Activated T-helper 2 cell treated with anti-CD3 and anti-CD28 coated beads, Interferon-gamma antibody, Interleukin-2, Interleukin-4, amounts not matched to agents 10 μg/mL and 5 μg/mL and 100 μg/mL, durations not matched to agents 14 hours and 24 hours and 36 hours (primary cell): ENCODE measurements at regions not wholly inside any gene's neighbourhood (a gene's known extent, or its start where the extent isn't known, plus 50 kb on each side); places are given as distances from the start of the nearest gene placed in this dataset.

Source experiments
- DNase-seq: peaks from one replicate; pipeline ENCODE4 v3.0.0; 2021; ENCODE audit warnings: low spot score
- H3K27ac Mint-ChIP-seq: one replicate; pipeline ENCODE4 v1.8.0; 2021; ENCODE audit warnings: mixed read lengths
- H3K27me3 Mint-ChIP-seq: one replicate; pipeline ENCODE4 v1.8.0; 2021; ENCODE audit warnings: low read depth, mixed read lengths
- H3K36me3 Mint-ChIP-seq: one replicate; pipeline ENCODE4 v1.8.0; 2021; ENCODE audit warnings: low read depth, mixed read lengths
- H3K4me1 Mint-ChIP-seq: one replicate; pipeline ENCODE4 v1.8.0; 2021; ENCODE audit warnings: low read depth, mixed read lengths
- H3K4me3 Mint-ChIP-seq: one replicate; pipeline ENCODE4 v1.8.0; 2021; ENCODE audit warnings: low read depth, mild to moderate bottlenecking, moderate library complexity, mixed read lengths
- H3K9me3 Mint-ChIP-seq: one replicate; pipeline ENCODE4 v1.8.0; 2021; ENCODE audit warnings: mixed read lengths
- intact Hi-C: fragments of 100-400 bp; cut with micrococcal nuclease; formaldehyde crosslinking; loops from one replicate; pipeline ENCODE4 v1.15.1; 2023

DNA sequence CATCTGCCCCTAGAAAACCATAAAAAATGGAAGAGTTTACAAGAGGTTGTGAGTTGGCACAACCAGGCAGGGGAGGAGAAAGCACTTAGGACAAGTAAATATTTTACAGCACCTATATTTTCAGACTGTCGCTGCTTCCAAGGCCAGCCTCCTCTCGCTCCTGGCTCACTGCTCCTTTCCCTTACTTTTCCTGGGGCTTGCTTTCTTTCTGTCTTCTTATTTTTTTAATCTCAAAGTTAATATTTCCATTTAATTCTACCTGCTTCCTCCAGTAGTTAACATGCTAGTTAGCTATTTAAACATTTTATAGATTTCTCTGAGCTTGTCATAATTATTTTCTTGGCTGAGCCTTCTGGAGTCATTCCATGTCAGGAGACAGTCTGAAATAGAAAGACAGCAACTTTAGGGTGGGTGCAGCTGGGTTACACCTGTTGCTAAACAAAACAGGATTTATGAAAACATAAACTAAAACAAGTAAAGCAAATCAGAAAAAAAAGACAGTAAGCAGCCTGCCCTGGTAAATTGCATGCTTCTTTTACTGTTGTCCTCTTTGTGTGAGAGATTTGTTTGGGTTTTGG, 330.1 kb downstream of the DLEU7 start:
- no peaks in the 10 kb centered on the region for H3K36me3 Mint-ChIP-seq
- peaks cover 3% of the 10 kb centered on the region for H3K27me3 Mint-ChIP-seq
- DNase-seq = no peak
- peaks cover 3% of the 10 kb centered on the region for H3K9me3 Mint-ChIP-seq
- intact Hi-C loops = no loop called here
- H3K27ac Mint-ChIP-seq = no peak overlapping the region
- H3K4me1 Mint-ChIP-seq = peaks cover 2% of the 10 kb centered on the region
- no peak overlapping the region for H3K4me3 Mint-ChIP-seq

DNA sequence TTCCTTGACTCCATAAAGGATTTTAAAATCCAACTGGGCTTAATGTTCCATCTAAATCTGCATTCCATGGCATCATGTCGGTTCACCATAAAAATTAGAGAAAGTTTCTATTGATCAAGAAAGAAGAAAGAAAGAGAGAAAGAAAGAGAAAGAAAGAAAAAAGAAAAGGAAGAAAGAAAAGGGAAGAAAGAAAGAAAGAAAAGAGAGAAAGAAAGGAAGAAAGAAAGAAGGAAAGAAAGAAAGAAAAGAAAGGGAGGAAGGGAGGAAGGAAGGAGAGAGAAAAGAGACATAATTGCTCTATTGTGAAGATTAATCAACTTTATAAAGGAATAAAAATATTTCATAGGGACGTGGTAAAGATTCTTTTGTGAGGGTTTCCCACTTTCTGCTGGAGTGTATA, 329.2 kb downstream of the DLEU7 start:
- intact Hi-C loops = no loop called here
- peaks cover 4% of the 10 kb centered on the region for H3K27me3 Mint-ChIP-seq
- no peak overlapping the region for H3K27ac Mint-ChIP-seq
- H3K4me1 Mint-ChIP-seq = peaks cover 2% of the 10 kb centered on the region
- no peak overlapping the region for H3K4me3 Mint-ChIP-seq
- peaks cover 3% of the 10 kb centered on the region for H3K9me3 Mint-ChIP-seq
- no peaks in the 10 kb centered on the region for H3K36me3 Mint-ChIP-seq
- DNase-seq = no peak

DNA sequence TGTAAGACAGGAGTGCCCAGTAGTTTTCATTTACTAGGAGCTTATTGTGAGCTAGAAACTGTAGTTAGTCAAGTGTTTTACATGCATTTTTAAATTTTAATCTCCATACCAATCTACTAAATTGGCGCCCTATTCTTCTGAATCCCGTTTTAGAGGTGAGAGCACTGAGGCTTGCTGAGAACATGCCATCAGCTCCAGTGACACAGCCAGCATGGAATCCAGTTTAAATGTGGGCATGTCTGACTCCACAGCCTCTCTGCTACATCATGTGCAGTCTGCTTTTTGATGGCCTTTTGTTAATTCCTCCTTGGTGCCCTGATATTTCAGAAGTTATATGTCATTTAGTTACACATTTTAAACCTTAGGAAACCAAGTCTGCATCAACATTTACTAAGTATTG, 325.4 kb downstream of the DLEU7 start:
- Mint-ChIP-seq H3K36me3 (no peaks in the 10 kb centered on the region), H3K4me3 (no peak overlapping the region), H3K27me3 (peaks cover 26% of the 10 kb centered on the region), H3K27ac (no peak overlapping the region), H3K4me1 (peaks cover 2% of the 10 kb centered on the region), H3K9me3 (no peaks in the 10 kb centered on the region)
- intact Hi-C loops = no loop called here
- DNase-seq = no peak

DNA sequence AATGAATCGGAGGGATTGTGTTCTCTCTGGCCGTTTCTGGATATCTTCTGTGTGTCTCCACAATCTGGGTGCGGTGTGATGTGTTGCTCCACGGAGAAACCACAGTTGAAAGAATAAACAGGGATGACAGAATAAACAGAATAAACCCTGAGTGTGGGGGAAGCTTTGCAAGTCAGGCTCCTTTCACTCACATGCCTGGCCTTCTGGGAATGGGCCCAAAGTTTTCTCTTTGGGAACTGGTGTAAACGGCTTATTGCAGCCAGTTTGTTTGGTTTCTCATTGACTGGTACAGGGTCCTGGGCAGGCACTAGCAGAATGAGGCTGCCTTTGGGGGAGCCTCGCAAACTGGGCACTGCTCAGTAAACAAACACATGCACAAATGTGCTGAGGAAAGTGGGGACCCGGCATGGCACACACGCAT, 324.7 kb downstream of the DLEU7 start:
- H3K36me3 Mint-ChIP-seq = no peaks in the 10 kb centered on the region
- H3K27ac Mint-ChIP-seq = no peak overlapping the region
- peaks cover 30% of the 10 kb centered on the region for H3K27me3 Mint-ChIP-seq
- H3K4me3 Mint-ChIP-seq = no peak overlapping the region
- intact Hi-C loops = no loop called here
- DNase-seq = no peak
- no peaks in the 10 kb centered on the region for H3K9me3 Mint-ChIP-seq
- H3K4me1 Mint-ChIP-seq = peaks cover 2% of the 10 kb centered on the region

DNA sequence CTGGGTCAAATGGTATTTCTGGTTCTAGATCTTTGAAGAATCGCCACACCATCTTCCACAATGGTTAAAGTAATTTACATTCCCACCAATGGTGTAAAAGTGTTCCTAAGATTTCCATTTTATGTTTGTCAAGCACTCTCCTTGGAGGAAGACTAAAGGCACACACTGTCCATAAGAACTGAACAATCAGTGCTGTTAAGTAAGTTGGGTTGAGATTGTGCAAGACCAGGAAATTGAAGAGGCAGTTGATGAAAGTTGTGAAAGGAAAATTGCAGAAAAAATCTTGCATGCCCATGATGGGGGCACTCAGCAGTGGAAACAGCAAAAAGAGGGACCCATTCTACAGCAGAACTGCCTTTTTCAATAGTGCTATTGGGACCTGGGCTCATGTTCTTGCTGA, 323.6 kb downstream of the DLEU7 start:
- Mint-ChIP-seq H3K9me3 (no peaks in the 10 kb centered on the region), H3K27me3 (peaks cover 37% of the 10 kb centered on the region), H3K4me1 (peaks cover 2% of the 10 kb centered on the region), H3K27ac (no peak overlapping the region), H3K4me3 (no peak overlapping the region), H3K36me3 (no peaks in the 10 kb centered on the region)
- DNase-seq = no peak
- intact Hi-C loops = no loop called here

DNA sequence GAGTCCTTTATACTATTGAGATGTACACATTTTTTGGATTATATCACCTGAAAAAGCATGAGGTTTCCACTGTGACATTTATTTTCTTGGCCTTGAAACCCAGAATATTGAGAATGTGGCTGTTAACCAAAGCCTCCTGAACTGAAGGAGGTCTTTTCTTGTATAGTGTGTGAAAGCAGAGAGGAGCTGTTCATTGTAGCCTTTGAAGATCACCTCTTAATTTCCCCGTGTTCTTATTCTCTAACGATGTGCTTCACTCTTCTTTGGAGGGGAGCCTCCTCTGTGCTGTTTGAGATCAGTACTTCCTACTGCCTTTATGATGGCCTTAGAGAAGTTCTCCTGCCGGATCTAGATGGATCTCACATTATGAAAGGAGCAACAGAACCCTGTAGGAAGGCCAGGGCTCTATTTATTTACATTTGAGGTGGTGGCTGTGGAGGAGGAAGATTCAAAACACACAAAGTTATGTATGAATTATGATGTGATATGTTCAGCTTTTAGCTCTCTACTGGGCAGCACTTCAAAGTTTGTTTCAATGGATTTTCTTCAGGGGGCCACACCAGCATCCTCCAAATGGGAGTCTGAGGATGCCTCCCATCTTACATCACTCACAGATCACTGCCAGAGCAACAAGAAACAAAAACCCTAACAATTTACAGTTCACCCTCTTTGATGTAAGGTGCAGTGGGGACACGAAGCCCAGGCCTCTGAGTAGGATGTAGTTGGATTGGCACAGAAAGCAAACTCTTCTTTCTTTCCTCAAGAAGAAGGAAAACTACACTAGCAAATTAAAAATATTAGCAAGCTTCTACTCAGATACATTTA, 322.3 kb downstream of the DLEU7 start:
- Mint-ChIP-seq H3K4me1 (peaks cover 3% of the 10 kb centered on the region), H3K36me3 (no peaks in the 10 kb centered on the region), H3K27ac (no peak overlapping the region), H3K27me3 (peaks cover 38% of the 10 kb centered on the region), H3K9me3 (no peaks in the 10 kb centered on the region), H3K4me3 (no peak overlapping the region)
- no peak for DNase-seq
- intact Hi-C loops = no loop called here

DNA sequence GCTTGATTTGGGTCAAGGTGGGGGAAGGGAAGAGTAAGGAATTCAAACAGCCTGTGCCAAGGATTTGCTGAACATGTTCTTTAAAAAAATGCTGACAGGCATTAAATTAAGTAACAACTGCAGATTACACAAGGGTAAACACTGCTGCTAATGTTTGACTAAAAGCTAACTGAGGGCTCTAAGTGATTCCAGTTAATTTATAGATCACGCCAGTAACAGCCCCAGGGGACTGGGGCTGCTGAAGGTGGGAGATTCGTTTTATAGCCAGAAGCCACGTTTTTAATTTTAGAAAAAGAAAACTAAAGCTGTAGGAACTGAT, 321.7 kb downstream of the DLEU7 start:
- H3K36me3 Mint-ChIP-seq = no peaks in the 10 kb centered on the region
- intact Hi-C loops = no loop called here
- H3K4me1 Mint-ChIP-seq = peaks cover 7% of the 10 kb centered on the region
- H3K9me3 Mint-ChIP-seq = no peaks in the 10 kb centered on the region
- peaks cover 41% of the 10 kb centered on the region for H3K27me3 Mint-ChIP-seq
- no peak for DNase-seq
- H3K27ac Mint-ChIP-seq = no peak overlapping the region
- H3K4me3 Mint-ChIP-seq = no peak overlapping the region

DNA sequence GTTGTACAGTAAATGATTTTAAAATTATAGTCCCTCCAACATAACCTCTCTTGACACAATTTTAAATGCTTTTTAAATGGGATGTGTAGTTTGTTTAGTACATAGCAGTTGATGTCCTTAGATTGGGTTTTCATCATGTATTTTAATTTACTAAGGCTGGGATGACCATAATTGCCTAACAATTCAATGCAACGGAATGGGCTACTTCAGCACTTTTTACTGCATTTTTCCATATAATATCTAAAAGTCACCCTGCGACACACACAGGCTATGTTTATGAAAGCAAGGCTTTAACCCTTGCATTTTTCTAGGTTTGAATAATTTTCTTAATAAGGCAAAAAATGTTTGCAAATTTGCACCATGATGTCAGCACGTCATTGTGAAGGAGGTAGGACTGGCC, 321.0 kb downstream of the DLEU7 start:
- no peaks in the 10 kb centered on the region for H3K36me3 Mint-ChIP-seq
- H3K27ac Mint-ChIP-seq = no peak overlapping the region
- H3K9me3 Mint-ChIP-seq = no peaks in the 10 kb centered on the region
- DNase-seq = no peak
- H3K27me3 Mint-ChIP-seq = peaks cover 47% of the 10 kb centered on the region
- peaks cover 12% of the 10 kb centered on the region for H3K4me1 Mint-ChIP-seq
- H3K4me3 Mint-ChIP-seq = no peak overlapping the region
- intact Hi-C loops = no loop called here

DNA sequence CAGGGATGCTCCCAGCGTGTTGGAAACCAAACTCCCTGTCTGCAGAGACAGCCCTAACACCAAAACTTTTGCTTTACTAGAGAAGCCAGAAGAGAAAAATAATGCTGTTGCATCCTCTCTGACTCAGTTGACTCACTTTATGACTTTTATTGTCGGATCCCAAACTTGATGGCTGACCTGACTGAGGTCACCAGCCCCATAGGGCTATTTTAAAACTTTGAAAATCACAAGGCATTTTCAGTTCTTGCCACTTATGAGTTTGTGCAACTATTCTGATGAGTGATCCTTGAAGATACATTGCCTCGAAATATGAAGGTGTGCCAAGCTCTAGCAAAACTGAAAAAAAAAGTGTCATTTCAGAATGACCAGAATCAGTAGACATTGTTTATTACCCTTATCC, 320.2 kb downstream of the DLEU7 start:
- intact Hi-C loops = no loop called here

DNA sequence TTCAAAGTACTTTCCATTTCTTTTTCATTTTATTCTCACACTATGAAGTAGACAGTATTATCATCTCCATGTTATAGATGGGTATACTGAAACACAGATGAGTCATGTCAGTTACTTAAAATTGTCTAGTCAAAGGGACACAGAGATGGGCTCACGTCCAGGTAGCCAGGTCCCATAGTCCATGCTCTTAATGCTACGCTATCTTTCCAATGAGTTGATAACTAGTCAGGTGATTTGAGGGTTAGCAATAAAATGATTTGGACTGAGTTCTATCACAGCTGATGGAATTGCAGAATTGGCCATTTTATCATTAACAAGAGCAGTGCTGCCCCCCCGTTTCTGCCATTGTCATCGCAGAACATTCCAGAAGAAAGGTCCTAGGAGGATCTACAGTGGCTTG, 318.9 kb downstream of the DLEU7 start:
- Mint-ChIP-seq H3K4me3 (no peak overlapping the region), H3K4me1 (peaks cover 23% of the 10 kb centered on the region)
- intact Hi-C loops = no loop called here

More for the DNA sequence above, 320.2 kb downstream of the DLEU7 start:
- Mint-ChIP-seq H3K9me3 (no peaks in the 10 kb centered on the region), H3K4me3 (no peak overlapping the region), H3K27me3 (peaks cover 47% of the 10 kb centered on the region), H3K4me1 (peaks cover 13% of the 10 kb centered on the region), H3K36me3 (no peaks in the 10 kb centered on the region), H3K27ac (no peak overlapping the region)
- no peak for DNase-seq

DNA sequence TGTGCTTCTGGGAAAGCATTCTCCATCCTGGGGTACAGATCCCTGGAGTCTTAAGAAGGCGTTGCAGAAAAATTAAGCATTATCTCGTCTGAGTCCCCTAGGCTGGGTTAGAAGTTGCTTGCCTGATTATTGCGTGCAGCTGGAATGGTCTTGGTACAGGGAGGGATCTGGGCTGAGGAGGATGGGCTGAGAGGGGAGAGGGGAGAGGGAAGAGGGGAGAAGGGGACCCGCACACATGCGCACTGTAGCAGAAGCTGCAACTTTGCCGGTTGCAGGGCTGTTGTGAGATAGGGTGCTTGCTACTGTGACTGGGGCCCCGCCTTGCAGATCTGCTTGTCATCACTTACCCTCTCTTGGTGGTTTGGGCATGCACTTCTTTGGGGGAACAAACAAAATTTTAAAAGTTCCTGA, 316.8 kb downstream of the DLEU7 start:
- H3K9me3 Mint-ChIP-seq = no peaks in the 10 kb centered on the region
- no peaks in the 10 kb centered on the region for H3K36me3 Mint-ChIP-seq
- peaks cover 50% of the 10 kb centered on the region for H3K27me3 Mint-ChIP-seq
- intact Hi-C loops = no loop called here
- no peak overlapping the region for H3K27ac Mint-ChIP-seq
- no peak for DNase-seq
- H3K4me3 Mint-ChIP-seq = no peak overlapping the region
- peaks cover 23% of the 10 kb centered on the region for H3K4me1 Mint-ChIP-seq

More for the DNA sequence above, 318.9 kb downstream of the DLEU7 start:
- Mint-ChIP-seq H3K27me3 (peaks cover 52% of the 10 kb centered on the region), H3K27ac (no peak overlapping the region), H3K36me3 (no peaks in the 10 kb centered on the region), H3K9me3 (no peaks in the 10 kb centered on the region)
- no peak for DNase-seq

DNA sequence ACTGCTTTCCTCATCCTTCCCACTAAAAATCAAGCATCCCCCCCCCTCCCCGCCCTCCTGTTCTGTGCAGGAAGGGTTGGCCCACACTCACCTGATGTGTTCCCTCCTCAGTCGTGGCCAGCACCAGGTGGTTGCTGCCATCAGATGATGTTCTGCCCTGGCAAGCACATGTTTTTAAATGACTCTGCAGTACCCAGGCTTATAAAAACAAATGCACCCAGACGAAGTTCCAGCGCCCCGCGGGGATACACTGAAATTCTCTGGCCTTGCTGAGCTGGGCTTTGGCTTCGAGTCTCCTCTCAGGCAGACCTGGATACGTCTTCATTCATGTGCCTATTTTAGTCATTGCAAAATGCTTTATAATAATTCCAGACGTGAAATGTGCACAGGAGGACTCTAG, 316.3 kb downstream of the DLEU7 start:
- H3K9me3 Mint-ChIP-seq = no peaks in the 10 kb centered on the region
- DNase-seq = no peak
- H3K4me3 Mint-ChIP-seq = no peak overlapping the region
- H3K4me1 Mint-ChIP-seq = peaks cover 26% of the 10 kb centered on the region
- peaks cover 52% of the 10 kb centered on the region for H3K27me3 Mint-ChIP-seq
- intact Hi-C loops = no loop called here
- H3K27ac Mint-ChIP-seq = no peak overlapping the region
- no peaks in the 10 kb centered on the region for H3K36me3 Mint-ChIP-seq

DNA sequence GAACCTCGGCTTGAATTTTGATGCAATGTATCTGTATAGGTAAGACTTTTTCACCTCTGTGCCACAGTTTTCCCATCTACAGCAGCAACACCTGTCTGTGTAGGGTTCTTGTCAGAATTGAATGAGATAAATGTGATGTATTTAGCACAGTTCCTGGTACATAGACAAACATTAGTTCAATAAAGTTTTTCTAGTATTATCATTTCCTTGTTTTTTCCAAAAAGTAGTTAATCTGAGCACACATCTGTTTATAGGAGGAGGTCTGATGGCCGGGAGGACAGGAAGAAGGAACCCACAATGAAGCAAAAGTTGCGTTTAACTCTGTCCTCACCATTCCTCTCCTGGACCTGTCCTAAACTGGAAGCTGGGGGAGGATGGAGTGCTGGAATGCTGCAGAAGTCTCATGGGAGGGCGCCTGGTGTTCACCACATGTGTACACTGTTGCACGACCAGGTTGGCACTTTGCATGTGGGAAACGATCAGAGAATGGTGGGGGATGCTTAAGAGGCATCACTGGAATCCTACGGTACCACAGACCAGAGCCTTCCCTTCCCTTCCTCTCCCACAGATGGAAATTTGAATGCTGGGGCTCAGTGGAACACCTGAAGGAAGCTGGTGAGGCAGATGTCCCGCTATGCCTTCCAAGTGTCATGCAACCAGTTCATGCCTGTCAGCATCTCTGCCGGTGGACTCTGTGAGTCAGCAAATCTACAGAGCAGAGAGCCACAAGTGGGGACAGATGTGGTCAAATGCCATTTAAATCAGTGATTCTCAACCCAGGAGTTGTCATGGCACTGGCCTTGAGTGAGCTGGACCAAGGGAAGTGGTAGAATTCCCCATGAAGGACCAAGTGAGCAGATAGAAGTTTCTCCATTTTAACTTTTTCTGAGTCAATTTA, 315.6 kb downstream of the DLEU7 start:
- H3K27ac Mint-ChIP-seq = no peak overlapping the region
- no peaks in the 10 kb centered on the region for H3K9me3 Mint-ChIP-seq
- H3K36me3 Mint-ChIP-seq = no peaks in the 10 kb centered on the region
- peaks cover 53% of the 10 kb centered on the region for H3K27me3 Mint-ChIP-seq
- intact Hi-C loops = no loop called here
- H3K4me1 Mint-ChIP-seq = peaks cover 26% of the 10 kb centered on the region
- no peak overlapping the region for H3K4me3 Mint-ChIP-seq
- no peak for DNase-seq
